IMR-90 (cell line): ENCODE measurements at regions not wholly inside any gene's neighbourhood (a gene's known extent, or its start where the extent isn't known, plus 50 kb on each side); places are given as distances from the start of the nearest gene placed in this dataset.

Experiments used
- ATAC-seq: fragments of 200-7000 bp; cut with Tn5 transposase; 2 replicates; pipeline ENCODE4 v1.9.1; 2020; ENCODE audit warnings: low read depth, mild to moderate bottlenecking, moderate library complexity
- BruUV-seq: library from RNA; stranded (reverse); fragments of 400-500 nt; replicated peaks from 2 replicates; lab custom pipeline; 2021; lab: Mats Ljungman, UMichigan
- CTCF ChIA-PET: fragments of 300-600 bp; formaldehyde crosslinking; extraction: SDS; loops from one replicate; lab custom pipeline; 2021; ENCODE audit warnings: antibody characterized with exemption; lab: Yijun Ruan, JAX
- POLR2A ChIA-PET: fragments of 300-600 bp; sonication (Branson Sonifier 250); formaldehyde crosslinking; loops from one replicate; lab custom pipeline; 2022; ENCODE audit warnings: antibody characterized with exemption; ENCODE audit not compliant: unreplicated experiment; lab: Charles Lee
- DNase-seq: peaks from one replicate; pipeline ENCODE4 v3.0.0; 2013
- H2AFZ ChIP-seq: replicated peaks from 2 replicates; pipeline ENCODE3; 2013; ENCODE audit warnings: low read length, mild to moderate bottlenecking; ENCODE audit not compliant: poor library complexity
- H2AK5ac ChIP-seq: 2 replicates; pipeline ENCODE4 v1.6.1; 2013; ENCODE audit warnings: low read depth, low read length, inconsistent platforms
- H2AK9ac ChIP-seq: replicated peaks from 2 replicates; pipeline ENCODE3; 2013; ENCODE audit warnings: mild to moderate bottlenecking, low read depth, low read length, moderate library complexity; ENCODE audit not compliant: poor library complexity
- H2BK120ac ChIP-seq: 2 replicates; pipeline ENCODE4 v1.6.1; 2013; ENCODE audit warnings: low read depth, low read length, inconsistent platforms
- H2BK15ac ChIP-seq: 3 replicates; pipeline ENCODE4 v1.6.1; 2013; ENCODE audit warnings: low read depth, low read length, inconsistent platforms
- H2BK20ac ChIP-seq: 2 replicates; pipeline ENCODE4 v1.6.1; 2013; ENCODE audit warnings: low read depth, mild to moderate bottlenecking, inconsistent platforms, low read length, moderate library complexity
- H2BK5ac ChIP-seq: 2 replicates; pipeline ENCODE4 v1.6.1; 2013; ENCODE audit warnings: mild to moderate bottlenecking, low read depth, low read length, inconsistent platforms; ENCODE audit not compliant: poor library complexity, severe bottlenecking
- H3K14ac ChIP-seq: replicated peaks from 2 replicates; pipeline ENCODE4 v1.6.1; 2013; ENCODE audit warnings: low read depth, low read length, inconsistent platforms
- H3K18ac ChIP-seq: 2 replicates; pipeline ENCODE4 v1.6.1; 2013; ENCODE audit warnings: low read depth, low read length, control low read depth
- H3K23ac ChIP-seq: 2 replicates; pipeline ENCODE4 v1.6.1; 2013; ENCODE audit warnings: low read depth, low read length, inconsistent platforms
- H3K27ac ChIP-seq: 2 replicates; pipeline ENCODE4 v1.5.1; 2013; ENCODE audit warnings: mild to moderate bottlenecking, control low read depth, low read length; ENCODE audit not compliant: insufficient read depth
- H3K27me3 ChIP-seq: 2 replicates; pipeline ENCODE4 v1.6.1; 2013; ENCODE audit warnings: low read length; ENCODE audit not compliant: control insufficient read depth, insufficient read depth
- H3K36me3 ChIP-seq: 2 replicates; pipeline ENCODE4 v1.6.1; 2013; ENCODE audit warnings: low read length, mixed read lengths; ENCODE audit not compliant: control insufficient read depth, insufficient read depth
- H3K4ac ChIP-seq: 2 replicates; pipeline ENCODE4 v1.6.1; 2013; ENCODE audit warnings: low read depth, low read length, inconsistent platforms
- H3K4me1 ChIP-seq: 2 replicates; pipeline ENCODE4 v1.6.1; 2013; ENCODE audit warnings: low read length, mixed read lengths; ENCODE audit not compliant: control insufficient read depth, insufficient read depth
- H3K4me2 ChIP-seq: 2 replicates; pipeline ENCODE4 v1.6.1; 2013; ENCODE audit warnings: low read depth, mild to moderate bottlenecking, control low read depth, low read length, moderate library complexity
- H3K4me3 ChIP-seq: 2 replicates; pipeline ENCODE4 v1.5.1; 2013; ENCODE audit warnings: low read depth, mild to moderate bottlenecking, control low read depth, low read length, moderate library complexity; ENCODE audit not compliant: insufficient read depth
- H3K56ac ChIP-seq: 2 replicates; pipeline ENCODE4 v1.6.1; 2013; ENCODE audit warnings: low read length, inconsistent platforms; ENCODE audit not compliant: insufficient read depth; ENCODE audit errors: extremely low read depth
- H3K79me1 ChIP-seq, 2 experiments: 2 replicates each; pipeline ENCODE4 v1.6.1; 2013; ENCODE audit warnings: low read length in 2 of 2, inconsistent platforms in 1 of 2, low read depth in 1 of 2
- H3K9ac ChIP-seq: 2 replicates; pipeline ENCODE4 v1.6.1; 2013; ENCODE audit warnings: low read depth, low read length, control low read depth
- H3K9me1 ChIP-seq: 2 replicates; pipeline ENCODE4 v1.6.1; 2013; ENCODE audit warnings: low read length, inconsistent platforms; ENCODE audit not compliant: insufficient read depth
- H3K9me3 ChIP-seq: 2 replicates; pipeline ENCODE4 v1.6.1; 2013; ENCODE audit warnings: low read length; ENCODE audit not compliant: control insufficient read depth, insufficient read depth
- H4K20me1 ChIP-seq: 2 replicates; pipeline ENCODE4 v1.6.1; 2013; ENCODE audit warnings: low read length, inconsistent platforms; ENCODE audit not compliant: insufficient read depth
- H4K5ac ChIP-seq: 2 replicates; pipeline ENCODE4 v1.6.1; 2013; ENCODE audit warnings: mild to moderate bottlenecking, low read depth, low read length, control low read depth
- H4K8ac ChIP-seq, 2 experiments: 2 replicates each; pipeline ENCODE4 v1.6.1; 2013; ENCODE audit warnings: low read depth in 2 of 2, low read length in 2 of 2, control low read depth in 1 of 2, inconsistent platforms in 1 of 2
- H4K91ac ChIP-seq: 2 replicates; pipeline ENCODE4 v1.6.1; 2013; ENCODE audit warnings: low read depth, low read length, inconsistent platforms; ENCODE audit not compliant: insufficient read depth
- BHLHE40 ChIP-seq: fragments of 150-350 bp; IDR thresholded peaks from 2 replicates; pipeline ENCODE4 v1.6.1; 2016; ENCODE audit warnings: mild to moderate bottlenecking, low read depth, low read length
- FOS ChIP-seq: fragments of 150-350 bp; IDR thresholded peaks from 2 replicates; pipeline ENCODE4 v1.6.1; 2016; ENCODE audit warnings: low read depth, low read length
- RCOR1 ChIP-seq: IDR thresholded peaks from 2 replicates; pipeline ENCODE4 v1.6.1; 2012; ENCODE audit warnings: mild to moderate bottlenecking, low read length, improper control_type of control experiment; ENCODE audit not compliant: insufficient replicate concordance
- SMC3 ChIP-seq: fragments of 150-350 bp; IDR thresholded peaks from 2 replicates; pipeline ENCODE4 v1.6.1; 2016; ENCODE audit warnings: low read depth, mild to moderate bottlenecking, antibody characterized with exemption, low read length, moderate library complexity
- WGBS, 2 experiments: methylation state at CpG; one replicate each; pipeline versions ENCODE4 v1.1.5 to v1.1.7; 2013; ENCODE audit warnings: missing lambda C conversion rate in 2 of 2; ENCODE audit not compliant: insufficient read length in 1 of 2; ENCODE audit errors: extremely low coverage in 2 of 2; 5-methylcytosine and 5-hydroxymethylcytosine counted together
- dilution Hi-C: fragments of 300-500 bp; cut with HindIII; formaldehyde crosslinking; loops from one replicate; pipeline ENCODE4 v1.14.3; 2018; ENCODE audit warnings: low sequenced_read_pairs; ENCODE audit not compliant: unreplicated experiment
- in situ Hi-C: fragments of 300-500 bp; cut with MboI; formaldehyde crosslinking; loops from 3 replicates; pipeline ENCODE4 v1.14.3; 2019; ENCODE audit warnings: low sequenced_read_pairs, inconsistent platforms, mixed read lengths
- intact Hi-C: fragments of 100-400 bp; cut with micrococcal nuclease; formaldehyde crosslinking; loops from 2 replicates; pipeline ENCODE4 v1.10.0; 2022
- TF ChIP-seq, protein P1 (sequence below): fragments of 150-350 bp; IDR thresholded peaks from 2 replicates; pipeline ENCODE4 v1.6.1; 2016; ENCODE audit warnings: low read depth, mild to moderate bottlenecking, low read length, moderate library complexity, borderline replicate concordance

DNA sequence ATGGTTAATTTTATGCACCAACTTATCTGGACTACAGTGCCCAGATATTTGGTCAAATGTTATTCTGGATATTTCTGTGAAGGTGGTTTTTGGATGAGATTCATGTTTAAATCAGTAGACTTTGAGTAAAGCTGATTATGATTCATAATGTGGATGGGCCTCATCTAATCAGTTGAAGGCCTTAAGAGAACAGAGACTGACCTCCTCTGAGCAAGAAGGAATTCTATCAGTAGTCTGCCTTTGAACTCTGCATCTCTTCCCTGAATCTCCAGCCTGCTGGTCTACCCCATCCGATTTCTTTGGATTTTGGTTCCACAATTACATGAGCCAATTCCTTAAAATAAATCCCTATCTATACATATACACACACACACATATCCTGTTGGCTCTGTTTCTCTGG is 82.8 kb upstream of the MAP4K3 start:
- no peak overlapping the region for H2AK5ac ChIP-seq
- H3K4me1 ChIP-seq: peaks cover 22% of the 10 kb centered on the region
- H4K91ac ChIP-seq: no peak overlapping the region
- H2BK15ac ChIP-seq: no peak overlapping the region
- in situ Hi-C loops (loop anchor here (5.0 kb wide), 1 partner anchor 177 kb away; no protein-coding TSS in a partner anchor), intact Hi-C loops (no loop called here), dilution Hi-C loops (no loop called here)
- DNase-seq: no peak
- no peak overlapping the region for H2BK20ac ChIP-seq
- H3K4ac ChIP-seq: no peak overlapping the region
- H2AFZ ChIP-seq: no peak overlapping the region
- no TSS peak for BruUV-seq
- H3K14ac ChIP-seq: no peak overlapping the region
- WGBS, 2 experiments: no CpG with 5 or more reads among the region's 1 CpG
- H3K27ac ChIP-seq: no peak overlapping the region
- H3K23ac ChIP-seq: no peak overlapping the region
- peaks cover 13% of the 10 kb centered on the region for H3K9me1 ChIP-seq
- no peak overlapping the region for H3K56ac ChIP-seq
- no peak overlapping the region for H2AK9ac ChIP-seq
- no peak overlapping the region for H2BK120ac ChIP-seq
- H4K20me1 ChIP-seq: no peaks in the 10 kb centered on the region
- no peak overlapping the region for H3K18ac ChIP-seq
- ChIA-PET POLR2A (no interaction called here), CTCF (interaction anchor here (0.6 to 0.9 kb wide), 3 partner anchors 8 to 25 kb away, joined by 4 to 5 read pairs (median 4); no protein-coding TSS in a partner anchor)
- H3K36me3 ChIP-seq: peaks cover 3% of the 10 kb centered on the region; the same call in 1 of the 2 replicates
- no peak overlapping the region for H3K4me2 ChIP-seq
- no peak overlapping the region for H2BK5ac ChIP-seq
- H3K9me3 ChIP-seq: peaks cover 6% of the 10 kb centered on the region
- 0 out of 4 replicates have a peak, but pooled peaks cover 0 to 8% of the 10 kb centered on the region in 2 experiments for H3K79me1 ChIP-seq
- H3K9ac ChIP-seq: no peak overlapping the region
- TF ChIP-seq RCOR1 (no peak), FOS (no peak), BHLHE40 (no peak), SMC3 (no peak)
- TF ChIP-seq, protein P1, sequence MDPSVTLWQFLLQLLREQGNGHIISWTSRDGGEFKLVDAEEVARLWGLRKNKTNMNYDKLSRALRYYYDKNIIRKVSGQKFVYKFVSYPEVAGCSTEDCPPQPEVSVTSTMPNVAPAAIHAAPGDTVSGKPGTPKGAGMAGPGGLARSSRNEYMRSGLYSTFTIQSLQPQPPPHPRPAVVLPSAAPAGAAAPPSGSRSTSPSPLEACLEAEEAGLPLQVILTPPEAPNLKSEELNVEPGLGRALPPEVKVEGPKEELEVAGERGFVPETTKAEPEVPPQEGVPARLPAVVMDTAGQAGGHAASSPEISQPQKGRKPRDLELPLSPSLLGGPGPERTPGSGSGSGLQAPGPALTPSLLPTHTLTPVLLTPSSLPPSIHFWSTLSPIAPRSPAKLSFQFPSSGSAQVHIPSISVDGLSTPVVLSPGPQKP: no peak
- no peak for ATAC-seq
- H4K5ac ChIP-seq: no peak overlapping the region
- H4K8ac ChIP-seq: no peak overlapping the region
- H3K4me3 ChIP-seq: no peak overlapping the region
- H3K27me3 ChIP-seq: no peaks in the 10 kb centered on the region
